SK-N-SH (cell line): ENCODE measurements at regions not wholly inside any gene's neighbourhood (a gene's known extent, or its start where the extent isn't known, plus 50 kb on each side); places are given as distances from the start of the nearest gene placed in this dataset.

Experiments used
- CTCF ChIA-PET: fragments of 300-600, 350-600 bp; formaldehyde crosslinking; extraction: SDS; loops from one replicate; lab custom pipeline; 2021; lab: Yijun Ruan, JAX
- POLR2A ChIA-PET: fragments of 350-600 bp; sonication (Branson Sonifier 250); formaldehyde crosslinking; extraction: SDS; loops from one replicate; lab custom pipeline; 2020; ENCODE audit warnings: antibody characterized with exemption, inconsistent platforms; lab: Yijun Ruan, JAX
- DNase-seq: peaks from one replicate; pipeline ENCODE4 v3.0.0; 2012
- H2AFZ ChIP-seq: fragments of 200-600 bp; sonication (generic); 2 replicates; pipeline ENCODE4 v1.8.1; 2016; ENCODE audit warnings: antibody characterized with exemption, mild to moderate bottlenecking, low read depth
- H3F3A ChIP-seq: fragments of 200-600 bp; sonication (generic); replicated peaks from 2 replicates; pipeline ENCODE3; 2016; ENCODE audit warnings: antibody characterized with exemption, mild to moderate bottlenecking; ENCODE audit not compliant: insufficient read depth
- H3K27ac ChIP-seq, 2 experiments: fragments of 200-500 bp in 1 of 2; fragments of 200-600 bp in 1 of 2; sonication (Bioruptor generic) in 1 of 2; sonication (generic), shearing (Covaris generic) in 1 of 2; 2 replicates each; pipeline versions ENCODE4 v1.5.1 to v1.6.1; 2014 to 2016; ENCODE audit warnings: low read depth in 2 of 2, inconsistent platforms in 1 of 2, low read length in 1 of 2, mild to moderate bottlenecking in 1 of 2, mixed read lengths in 1 of 2
- H3K27me3 ChIP-seq: fragments of 200-600 bp; sonication (generic), shearing (Covaris generic); 2 replicates; pipeline ENCODE4 v1.6.1; 2016; ENCODE audit warnings: mixed run types; ENCODE audit not compliant: insufficient read depth
- H3K36me3 ChIP-seq, 2 experiments: fragments of 200-500 bp in 1 of 2; fragments of 200-600 bp in 1 of 2; sonication (Bioruptor generic) in 1 of 2; sonication (generic) in 1 of 2; replicated peaks in 1 of 2; 2 replicates each; pipeline versions ENCODE3 to v1.5.1; 2014 to 2016; ENCODE audit warnings: low read length in 1 of 2, mild to moderate bottlenecking in 1 of 2; ENCODE audit not compliant: insufficient read depth in 2 of 2, control insufficient read depth in 1 of 2
- H3K4me1 ChIP-seq, 2 experiments: fragments of 200-500 bp in 1 of 2; fragments of 200-600 bp in 1 of 2; sonication (Bioruptor generic) in 1 of 2; sonication (generic), shearing (Covaris generic) in 1 of 2; 2 replicates each; pipeline versions ENCODE4 v1.5.1 to v1.6.1; 2014 to 2016; ENCODE audit warnings: low read depth in 1 of 2, low read length in 1 of 2, mixed run types in 1 of 2; ENCODE audit not compliant: insufficient read depth in 2 of 2, control insufficient read depth in 1 of 2
- H3K4me2 ChIP-seq: fragments of 200-600 bp; sonication (generic), shearing (Covaris generic); 2 replicates; pipeline ENCODE4 v1.6.1; 2017; ENCODE audit warnings: mixed run types
- H3K4me3 ChIP-seq, 2 experiments: fragments of 200-500 bp in 1 of 2; fragments of 200-600 bp in 1 of 2; sonication (Bioruptor generic) in 1 of 2; sonication (generic), shearing (Covaris generic) in 1 of 2; 2 replicates each; pipeline versions ENCODE4 v1.5.1 to v1.8.1; 2014 to 2016; ENCODE audit warnings: low read depth in 2 of 2, inconsistent platforms in 1 of 2, low read length in 1 of 2, mild to moderate bottlenecking in 1 of 2, mixed read lengths in 1 of 2, moderate library complexity in 1 of 2
- H3K79me2 ChIP-seq: fragments of 200-600 bp; sonication (generic); 2 replicates; pipeline ENCODE4 v1.8.1; 2017; ENCODE audit warnings: mild to moderate bottlenecking; ENCODE audit not compliant: insufficient read depth
- H3K9ac ChIP-seq: fragments of 200-600 bp; sonication (generic); 2 replicates; pipeline ENCODE4 v1.6.1; 2017; ENCODE audit warnings: mixed run types
- H3K9me2 ChIP-seq: fragments of 200-600 bp; sonication (generic); 2 replicates; pipeline ENCODE4 v1.6.1; 2017; ENCODE audit warnings: mixed run types
- H3K9me3 ChIP-seq: fragments of 200-600 bp; sonication (generic); 2 replicates; pipeline ENCODE4 v1.6.1; 2017; ENCODE audit warnings: mixed run types, mild to moderate bottlenecking, moderate library complexity
- H4K20me1 ChIP-seq: fragments of 200-600 bp; sonication (generic); 2 replicates; pipeline ENCODE4 v1.6.1; 2017; ENCODE audit warnings: mild to moderate bottlenecking, mixed run types; ENCODE audit not compliant: insufficient read depth
- ELF1 ChIP-seq: IDR thresholded peaks from 2 replicates; pipeline ENCODE4 v1.4.0; 2012
- EP300 ChIP-seq, 2 experiments: IDR thresholded peaks; 2 replicates each; pipeline versions ENCODE4 v1.4.0 to v1.6.1; 2012; ENCODE audit warnings: borderline replicate concordance in 1 of 2, low read depth in 1 of 2, low read length in 1 of 2
- FOXJ3 ChIP-seq: sonication (generic); formaldehyde crosslinking; IDR thresholded peaks from 2 replicates; pipeline ENCODE4 v1.5.1; 2020; ENCODE audit warnings: mild to moderate bottlenecking, missing genetic modification reagents
- FOXM1 ChIP-seq: IDR thresholded peaks from 2 replicates; pipeline ENCODE4 v1.4.0; 2012; ENCODE audit warnings: low read depth, mild to moderate bottlenecking
- GABPA ChIP-seq: IDR thresholded peaks from 2 replicates; pipeline ENCODE4 v1.4.0; 2012; ENCODE audit warnings: low read depth, mild to moderate bottlenecking
- JUND ChIP-seq: IDR thresholded peaks from 2 replicates; pipeline ENCODE4 v1.4.0; 2012
- MAX ChIP-seq: IDR thresholded peaks from 2 replicates; pipeline ENCODE4 v1.4.0; 2012; ENCODE audit warnings: low read depth
- MXI1 ChIP-seq: IDR thresholded peaks from 2 replicates; pipeline ENCODE4 v1.6.1; 2012; ENCODE audit warnings: mild to moderate bottlenecking, low read depth, low read length, improper control_type of control experiment
- NRF1 ChIP-seq: IDR thresholded peaks from 2 replicates; pipeline ENCODE4 v1.6.1; 2012; ENCODE audit warnings: low read depth, mild to moderate bottlenecking, low read length
- RCOR1 ChIP-seq: fragments of 150-350 bp; IDR thresholded peaks from 2 replicates; pipeline ENCODE4 v1.6.1; 2017; ENCODE audit warnings: antibody characterized with exemption, low read length
- SIN3A ChIP-seq: IDR thresholded peaks from 2 replicates; pipeline ENCODE4 v1.6.1; 2012; ENCODE audit warnings: low read depth, mild to moderate bottlenecking, low read length, moderate library complexity, borderline replicate concordance
- TCF12 ChIP-seq: IDR thresholded peaks from 2 replicates; pipeline ENCODE4 v1.4.0; 2012
- TEAD4 ChIP-seq: IDR thresholded peaks from 2 replicates; pipeline ENCODE4 v1.4.0; 2012; ENCODE audit warnings: mild to moderate bottlenecking, borderline replicate concordance; ENCODE audit not compliant: insufficient read depth
- ZBTB33 ChIP-seq: IDR thresholded peaks from 2 replicates; pipeline ENCODE4 v1.4.0; 2012; ENCODE audit warnings: low read depth, borderline replicate concordance
- WGBS: methylation state at CpG from one replicate; pipeline ENCODE4 v1.1.6; 2017; ENCODE audit warnings: low lambda C conversion rate; 5-methylcytosine and 5-hydroxymethylcytosine counted together
- TF ChIP-seq, protein P1 (sequence below): IDR thresholded peaks from 2 replicates; pipeline ENCODE4 v1.4.0; 2012; ENCODE audit warnings: low read depth, borderline replicate concordance
- TF ChIP-seq, protein P2 (sequence below): IDR thresholded peaks from 2 replicates; pipeline ENCODE4 v1.6.1; 2012; ENCODE audit warnings: mild to moderate bottlenecking, low read depth, low read length, moderate library complexity
- TF ChIP-seq, protein P3 (sequence below): fragments of 200-600 bp; sonication (generic); IDR thresholded peaks from 2 replicates; pipeline ENCODE4 v1.6.1; 2017; ENCODE audit warnings: antibody characterized with exemption, mild to moderate bottlenecking, moderate library complexity

- TF ChIP-seq JUND = no peak
- no peak for TF ChIP-seq MXI1
- TF ChIP-seq SIN3A = no peak
- TF ChIP-seq RCOR1 = no peak
Measured at GRCh38 chr7:49037346-49038210, 113.2 kb downstream of the CDC14C start (continued).

GRCh38 chr7:49038821-49039358 is 114.5 kb downstream of the CDC14C start:
- Histone ChIP-seq H4K20me1 (no peaks in the 10 kb centered on the region), H3K4me1 (no peaks in the 10 kb centered on the region), H3K79me2 (no peaks in the 10 kb centered on the region), H3K9me2 (no peaks in the 10 kb centered on the region), H3K27ac (no peak overlapping the region), H3K27me3 (no peaks in the 10 kb centered on the region), H3F3A (no peaks in the 10 kb centered on the region), H3K36me3 (no peaks in the 10 kb centered on the region), H3K9me3 (no peaks in the 10 kb centered on the region), H3K4me2 (no peak overlapping the region), H2AFZ (no peak overlapping the region), H3K9ac (no peak overlapping the region), H3K4me3 (no peak overlapping the region)
- CTCF ChIA-PET = interaction anchor here (0.8 kb wide), 1 partner anchor 11 kb away, joined by 3 read pairs; no protein-coding TSS in a partner anchor
- DNase-seq = no peak
- WGBS = 0% methylated on average over 1 of the region's 1 CpG
- POLR2A ChIA-PET = no interaction called here
- TF ChIP-seq EP300 (IDR thresholded peaks at IDR 0.05; ENCODE audit: borderline replicate concordance in 1 of 2, low read depth in 1 of 2, low read length in 1 of 2) = no peak
- TF ChIP-seq, protein P1, sequence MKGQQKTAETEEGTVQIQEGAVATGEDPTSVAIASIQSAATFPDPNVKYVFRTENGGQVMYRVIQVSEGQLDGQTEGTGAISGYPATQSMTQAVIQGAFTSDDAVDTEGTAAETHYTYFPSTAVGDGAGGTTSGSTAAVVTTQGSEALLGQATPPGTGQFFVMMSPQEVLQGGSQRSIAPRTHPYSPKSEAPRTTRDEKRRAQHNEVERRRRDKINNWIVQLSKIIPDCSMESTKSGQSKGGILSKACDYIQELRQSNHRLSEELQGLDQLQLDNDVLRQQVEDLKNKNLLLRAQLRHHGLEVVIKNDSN = no peak
- TF ChIP-seq SIN3A = no peak
- no peak for TF ChIP-seq ZBTB33
- no peak for TF ChIP-seq GABPA
- no peak for TF ChIP-seq MXI1
- TF ChIP-seq, protein P2, sequence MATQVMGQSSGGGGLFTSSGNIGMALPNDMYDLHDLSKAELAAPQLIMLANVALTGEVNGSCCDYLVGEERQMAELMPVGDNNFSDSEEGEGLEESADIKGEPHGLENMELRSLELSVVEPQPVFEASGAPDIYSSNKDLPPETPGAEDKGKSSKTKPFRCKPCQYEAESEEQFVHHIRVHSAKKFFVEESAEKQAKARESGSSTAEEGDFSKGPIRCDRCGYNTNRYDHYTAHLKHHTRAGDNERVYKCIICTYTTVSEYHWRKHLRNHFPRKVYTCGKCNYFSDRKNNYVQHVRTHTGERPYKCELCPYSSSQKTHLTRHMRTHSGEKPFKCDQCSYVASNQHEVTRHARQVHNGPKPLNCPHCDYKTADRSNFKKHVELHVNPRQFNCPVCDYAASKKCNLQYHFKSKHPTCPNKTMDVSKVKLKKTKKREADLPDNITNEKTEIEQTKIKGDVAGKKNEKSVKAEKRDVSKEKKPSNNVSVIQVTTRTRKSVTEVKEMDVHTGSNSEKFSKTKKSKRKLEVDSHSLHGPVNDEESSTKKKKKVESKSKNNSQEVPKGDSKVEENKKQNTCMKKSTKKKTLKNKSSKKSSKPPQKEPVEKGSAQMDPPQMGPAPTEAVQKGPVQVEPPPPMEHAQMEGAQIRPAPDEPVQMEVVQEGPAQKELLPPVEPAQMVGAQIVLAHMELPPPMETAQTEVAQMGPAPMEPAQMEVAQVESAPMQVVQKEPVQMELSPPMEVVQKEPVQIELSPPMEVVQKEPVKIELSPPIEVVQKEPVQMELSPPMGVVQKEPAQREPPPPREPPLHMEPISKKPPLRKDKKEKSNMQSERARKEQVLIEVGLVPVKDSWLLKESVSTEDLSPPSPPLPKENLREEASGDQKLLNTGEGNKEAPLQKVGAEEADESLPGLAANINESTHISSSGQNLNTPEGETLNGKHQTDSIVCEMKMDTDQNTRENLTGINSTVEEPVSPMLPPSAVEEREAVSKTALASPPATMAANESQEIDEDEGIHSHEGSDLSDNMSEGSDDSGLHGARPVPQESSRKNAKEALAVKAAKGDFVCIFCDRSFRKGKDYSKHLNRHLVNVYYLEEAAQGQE = no peak
- TF ChIP-seq FOXM1 = no peak
- no peak for TF ChIP-seq TEAD4
- no peak for TF ChIP-seq RCOR1
- no peak for TF ChIP-seq TCF12
- TF ChIP-seq, protein P3, sequence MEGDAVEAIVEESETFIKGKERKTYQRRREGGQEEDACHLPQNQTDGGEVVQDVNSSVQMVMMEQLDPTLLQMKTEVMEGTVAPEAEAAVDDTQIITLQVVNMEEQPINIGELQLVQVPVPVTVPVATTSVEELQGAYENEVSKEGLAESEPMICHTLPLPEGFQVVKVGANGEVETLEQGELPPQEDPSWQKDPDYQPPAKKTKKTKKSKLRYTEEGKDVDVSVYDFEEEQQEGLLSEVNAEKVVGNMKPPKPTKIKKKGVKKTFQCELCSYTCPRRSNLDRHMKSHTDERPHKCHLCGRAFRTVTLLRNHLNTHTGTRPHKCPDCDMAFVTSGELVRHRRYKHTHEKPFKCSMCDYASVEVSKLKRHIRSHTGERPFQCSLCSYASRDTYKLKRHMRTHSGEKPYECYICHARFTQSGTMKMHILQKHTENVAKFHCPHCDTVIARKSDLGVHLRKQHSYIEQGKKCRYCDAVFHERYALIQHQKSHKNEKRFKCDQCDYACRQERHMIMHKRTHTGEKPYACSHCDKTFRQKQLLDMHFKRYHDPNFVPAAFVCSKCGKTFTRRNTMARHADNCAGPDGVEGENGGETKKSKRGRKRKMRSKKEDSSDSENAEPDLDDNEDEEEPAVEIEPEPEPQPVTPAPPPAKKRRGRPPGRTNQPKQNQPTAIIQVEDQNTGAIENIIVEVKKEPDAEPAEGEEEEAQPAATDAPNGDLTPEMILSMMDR = no peak
- TF ChIP-seq FOXJ3 (CRISPR knock-in tag) = no peak
- no peak for TF ChIP-seq ELF1
- no peak for TF ChIP-seq NRF1
- TF ChIP-seq MAX = no peak
